Effector memory CD4-positive, alpha-beta T cell (primary cell): ENCODE measurements at regions not wholly inside any gene's neighbourhood (a gene's known extent, or its start where the extent isn't known, plus 50 kb on each side); places are given as distances from the start of the nearest gene placed in this dataset.
"Not testable (repeated sequence)": the region's sequence is repeated elsewhere in the genome, so short reads cannot be mapped to it uniquely, and the experiment has no call there.

Experiments used
- DNase-seq, 3 donors: peaks; one replicate each; pipeline ENCODE4 v3.0.0-alpha.2; 2020
- H3K27ac ChIP-seq: 2 replicates; pipeline ENCODE4 v1.7.0; 2013; ENCODE audit warnings: mild to moderate bottlenecking, low read length, moderate library complexity; ENCODE audit not compliant: insufficient read depth, poor library complexity, severe bottlenecking
- H3K27me3 ChIP-seq: replicated peaks from 2 replicates; pipeline ENCODE4 v1.7.0; 2013; ENCODE audit warnings: mild to moderate bottlenecking, low read length; ENCODE audit not compliant: insufficient read depth, control insufficient read depth, poor library complexity, severe bottlenecking
- H3K36me3 ChIP-seq: 2 replicates; pipeline ENCODE4 v1.7.0; 2013; ENCODE audit warnings: mild to moderate bottlenecking, low read length, moderate library complexity; ENCODE audit not compliant: control insufficient read depth, insufficient read depth
- H3K4me1 ChIP-seq: 2 replicates; pipeline ENCODE4 v1.7.0; 2013; ENCODE audit warnings: low read length, mild to moderate bottlenecking; ENCODE audit not compliant: control insufficient read depth, insufficient read depth, poor library complexity, severe bottlenecking
- H3K4me3 ChIP-seq: 2 replicates; pipeline ENCODE4 v1.7.0; 2013; ENCODE audit warnings: low read length, low read depth, mild to moderate bottlenecking; ENCODE audit not compliant: insufficient read depth, poor library complexity, severe bottlenecking
- H3K9me3 ChIP-seq: 2 replicates; pipeline ENCODE4 v1.7.0; 2013; ENCODE audit warnings: mild to moderate bottlenecking, low read length, moderate library complexity; ENCODE audit not compliant: control insufficient read depth

- DNase-seq, H3K27me3 ChIP-seq: not testable (repeated sequence)
These were observed 318.1 kb downstream of the KLF13 start for GRCh38 chr15:31644761-31645160.

GRCh38 chr15:31647337-31647826, 320.7 kb downstream of the KLF13 start:
- not testable (repeated sequence) for H3K4me1 ChIP-seq, H3K27me3 ChIP-seq, H3K27ac ChIP-seq, H3K9me3 ChIP-seq, H3K36me3 ChIP-seq, DNase-seq, H3K4me3 ChIP-seq

More at GRCh38 chr15:31644761-31645160, 318.1 kb downstream of the KLF13 start:
- H3K9me3 ChIP-seq, H3K27ac ChIP-seq, H3K4me1 ChIP-seq, H3K36me3 ChIP-seq, H3K4me3 ChIP-seq: not testable (repeated sequence)

- not testable (repeated sequence) for H3K27me3 ChIP-seq, H3K27ac ChIP-seq, H3K4me1 ChIP-seq, DNase-seq, H3K36me3 ChIP-seq, H3K4me3 ChIP-seq, H3K9me3 ChIP-seq
These were observed 323.0 kb downstream of the KLF13 start for GRCh38 chr15:31649634-31650033.

GRCh38 chr15:31650055-31650701, 323.5 kb downstream of the KLF13 start:
- H3K4me1 ChIP-seq, H3K36me3 ChIP-seq, H3K27ac ChIP-seq, H3K27me3 ChIP-seq, H3K9me3 ChIP-seq, H3K4me3 ChIP-seq: not testable (repeated sequence)
- peak in 1 of 3 donors; percentile 44 for DNase-seq

- H3K4me1 ChIP-seq, H3K9me3 ChIP-seq, DNase-seq, H3K36me3 ChIP-seq, H3K27me3 ChIP-seq, H3K27ac ChIP-seq, H3K4me3 ChIP-seq: not testable (repeated sequence)
These were observed 330.3 kb downstream of the KLF13 start for GRCh38 chr15:31656915-31657314.

- Histone ChIP-seq H3K4me3 (no peak overlapping the region), H3K27me3 (no peaks in the 10 kb centered on the region), H3K9me3 (no peaks in the 10 kb centered on the region), H3K36me3 (no peaks in the 10 kb centered on the region), H3K4me1 (no peaks in the 10 kb centered on the region), H3K27ac (no peak overlapping the region)
- DNase-seq: no peak
These were observed 334.2 kb downstream of the KLF13 start for GRCh38 chr15:31660816-31661215.

GRCh38 chr15:31665732-31666131, 339.1 kb downstream of the KLF13 start:
- not testable (repeated sequence) for H3K4me3 ChIP-seq, H3K27ac ChIP-seq, H3K36me3 ChIP-seq, H3K4me1 ChIP-seq, H3K27me3 ChIP-seq, H3K9me3 ChIP-seq, DNase-seq

GRCh38 chr15:31669158-31669908, 342.7 kb downstream of the KLF13 start:
- not testable (repeated sequence) for H3K9me3 ChIP-seq, H3K36me3 ChIP-seq, H3K27me3 ChIP-seq

GRCh38 chr15:31673263-31673662, 346.6 kb downstream of the KLF13 start:
- not testable (repeated sequence) for DNase-seq, H3K4me3 ChIP-seq, H3K36me3 ChIP-seq, H3K9me3 ChIP-seq, H3K27me3 ChIP-seq, H3K4me1 ChIP-seq, H3K27ac ChIP-seq

More at GRCh38 chr15:31669158-31669908, 342.7 kb downstream of the KLF13 start:
- not testable (repeated sequence) for H3K27ac ChIP-seq, H3K4me1 ChIP-seq, H3K4me3 ChIP-seq, DNase-seq

- DNase-seq, H3K4me1 ChIP-seq, H3K27me3 ChIP-seq, H3K4me3 ChIP-seq, H3K36me3 ChIP-seq, H3K27ac ChIP-seq, H3K9me3 ChIP-seq: not testable (repeated sequence)
These were observed 348.6 kb upstream of the CHRNA7 start for GRCh38 chr15:31681529-31682259.
